Body of pancreas (tissue), 4 donors: ENCODE measurements at regions not wholly inside any gene's neighbourhood (a gene's known extent, or its start where the extent isn't known, plus 50 kb on each side); places are given as distances from the start of the nearest gene placed in this dataset.

Experiments used
- ATAC-seq: fragments of 150-250 bp; one replicate; pipeline ENCODE4 v1.9.1; 2016
- DNase-seq, 4 donors: peaks; one replicate each; pipeline ENCODE4 v3.0.0-alpha.2; 2019
- H3K27ac ChIP-seq, 4 donors: fragments of 200-600 bp; sonication (generic); 1 replicate in 3 of 4; 2 replicates in 1 of 4; pipeline versions ENCODE4 v1.5.1 to v1.6.1; 2016 to 2019; ENCODE audit warnings: mild to moderate bottlenecking in 1 of 4, mixed read lengths in 1 of 4, moderate library complexity in 1 of 4
- H3K27me3 ChIP-seq, 2 donors: fragments of 200-600 bp; sonication (generic); one replicate each; pipeline ENCODE4 v1.6.0; 2016; ENCODE audit warnings: mild to moderate bottlenecking in 1 of 2
- H3K36me3 ChIP-seq, 2 donors: fragments of 200-600 bp; sonication (generic); replicated peaks in 1 of 2; 2 replicates each; pipeline ENCODE4 v1.5.1; 2016; ENCODE audit warnings: low read depth in 2 of 2; ENCODE audit not compliant: insufficient read depth in 1 of 2
- H3K4me1 ChIP-seq: fragments of 200-600 bp; sonication (generic); one replicate; pipeline ENCODE4 v1.6.0; 2016
- H3K4me3 ChIP-seq, 2 donors: fragments of 200-600 bp; sonication (generic); 1 replicate in 1 of 2; 2 replicates in 1 of 2; pipeline ENCODE4 v1.5.1; 2016 to 2019
- H3K9me3 ChIP-seq, 3 donors: fragments of 200-600 bp; sonication (generic); 1 replicate in 2 of 3; 2 replicates in 1 of 3; pipeline ENCODE4 v1.5.1; 2016
- POLR2A ChIP-seq, 3 donors: fragments of 450-650 bp; IDR thresholded peaks; one replicate each; pipeline ENCODE4 v1.6.1; 2016; ENCODE audit warnings: antibody characterized with exemption in 3 of 3, mild to moderate bottlenecking in 2 of 3
- WGBS, 2 donors: methylation state at CpG; one replicate each; pipeline ENCODE4 v1.1.5; 2017; 5-methylcytosine and 5-hydroxymethylcytosine counted together
- intact Hi-C: fragments of 100-400 bp; cut with DNase I; formaldehyde crosslinking; loops from one replicate; pipeline ENCODE4 v1.15.1; 2023
- TF ChIP-seq, protein P1 (sequence below), 7 experiments: fragments of 450-650 bp in 4 of 7; fragments of 200-600 bp in 3 of 7; sonication (generic) in 3 of 7; IDR thresholded peaks; one replicate each; pipeline ENCODE4 v1.5.1; 2016 to 2019; ENCODE audit warnings: antibody characterized with exemption in 7 of 7

DNA sequence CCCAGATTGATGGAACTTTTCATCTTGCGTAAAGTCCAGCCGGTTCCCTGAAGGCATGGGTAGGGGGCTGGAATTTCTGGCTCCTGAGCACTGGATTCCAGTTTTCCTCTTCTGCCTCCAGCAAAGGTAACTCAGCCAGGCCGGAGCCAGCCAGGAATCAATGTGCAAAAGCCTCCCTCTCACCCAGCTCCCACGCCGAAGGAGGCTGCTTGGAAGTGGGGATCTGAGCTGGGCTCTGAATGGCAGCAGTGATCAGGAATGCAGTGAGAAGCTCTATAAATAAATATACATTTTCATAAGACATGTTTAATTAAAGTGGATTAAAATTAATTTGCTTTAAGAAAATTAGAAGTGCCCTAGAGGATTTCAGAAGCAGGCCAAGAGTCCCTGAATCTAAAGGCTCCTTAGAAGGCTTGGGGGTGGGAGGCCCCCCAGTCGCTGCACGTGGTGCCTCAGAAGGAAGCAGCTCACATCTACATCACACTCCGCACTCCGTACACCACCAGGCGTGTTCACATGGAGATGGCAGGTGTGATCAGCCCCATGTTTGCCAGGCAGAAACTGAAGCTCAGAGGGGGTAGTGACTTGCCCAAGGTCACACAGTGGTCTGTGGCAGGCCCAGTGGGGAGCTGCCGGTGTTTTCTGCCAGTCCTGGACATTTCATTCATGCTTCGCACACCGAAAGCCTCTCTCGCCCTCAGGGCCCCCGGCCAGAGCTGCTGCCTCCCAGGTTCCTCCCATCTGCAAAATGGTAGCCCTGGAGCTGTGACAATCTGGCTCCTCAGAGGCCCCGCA is 148.6 kb upstream of the LINGO1 start:
- intact Hi-C loops: no loop called here
- ATAC-seq: no peak
- DNase-seq: no peak
- Histone ChIP-seq H3K4me3 (no peak overlapping the region), H3K4me1 (no peaks in the 10 kb centered on the region), H3K27ac (no peak overlapping the region), H3K9me3 (no peaks in the 10 kb centered on the region), H3K36me3 (no peaks in the 10 kb centered on the region), H3K27me3 (no peaks in the 10 kb centered on the region)
- WGBS, 2 donors: 75 to 77% methylated on average over 13 to 16 of the region's 16 CpGs
- TF ChIP-seq, protein P1, sequence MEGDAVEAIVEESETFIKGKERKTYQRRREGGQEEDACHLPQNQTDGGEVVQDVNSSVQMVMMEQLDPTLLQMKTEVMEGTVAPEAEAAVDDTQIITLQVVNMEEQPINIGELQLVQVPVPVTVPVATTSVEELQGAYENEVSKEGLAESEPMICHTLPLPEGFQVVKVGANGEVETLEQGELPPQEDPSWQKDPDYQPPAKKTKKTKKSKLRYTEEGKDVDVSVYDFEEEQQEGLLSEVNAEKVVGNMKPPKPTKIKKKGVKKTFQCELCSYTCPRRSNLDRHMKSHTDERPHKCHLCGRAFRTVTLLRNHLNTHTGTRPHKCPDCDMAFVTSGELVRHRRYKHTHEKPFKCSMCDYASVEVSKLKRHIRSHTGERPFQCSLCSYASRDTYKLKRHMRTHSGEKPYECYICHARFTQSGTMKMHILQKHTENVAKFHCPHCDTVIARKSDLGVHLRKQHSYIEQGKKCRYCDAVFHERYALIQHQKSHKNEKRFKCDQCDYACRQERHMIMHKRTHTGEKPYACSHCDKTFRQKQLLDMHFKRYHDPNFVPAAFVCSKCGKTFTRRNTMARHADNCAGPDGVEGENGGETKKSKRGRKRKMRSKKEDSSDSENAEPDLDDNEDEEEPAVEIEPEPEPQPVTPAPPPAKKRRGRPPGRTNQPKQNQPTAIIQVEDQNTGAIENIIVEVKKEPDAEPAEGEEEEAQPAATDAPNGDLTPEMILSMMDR (IDR thresholded peaks at IDR 0.05): no peak
- TF ChIP-seq POLR2A (IDR thresholded peaks at IDR 0.05): no peak

DNA sequence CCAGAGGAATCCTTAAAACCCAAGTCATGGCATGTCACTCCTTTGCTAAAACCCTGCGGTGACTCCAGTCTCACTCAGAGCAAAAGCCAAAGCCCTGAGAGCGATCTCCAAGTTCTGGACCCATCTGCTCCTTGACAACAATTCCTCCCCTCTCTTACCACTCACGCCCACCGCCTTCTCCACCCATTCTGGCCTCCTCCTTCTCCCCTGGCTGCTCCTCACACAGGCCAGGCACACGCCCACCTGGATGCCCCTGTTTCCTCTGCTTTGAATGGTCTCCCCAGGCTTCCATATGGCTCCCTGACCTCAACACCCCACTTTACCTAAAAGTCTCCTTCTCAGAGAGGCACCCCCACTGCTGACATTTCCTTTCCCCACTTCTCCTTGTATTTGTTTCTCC is 146.1 kb upstream of the LINGO1 start:
- Histone ChIP-seq H3K27me3 (no peaks in the 10 kb centered on the region), H3K9me3 (no peaks in the 10 kb centered on the region), H3K27ac (no peak overlapping the region), H3K4me1 (no peaks in the 10 kb centered on the region), H3K4me3 (no peak overlapping the region), H3K36me3 (no peaks in the 10 kb centered on the region)
- no peak for ATAC-seq
- no peak for DNase-seq
- intact Hi-C loops: no loop called here
- WGBS, 2 donors: 85 to 86% methylated on average over 5 of the region's 5 CpGs
- TF ChIP-seq, protein P1 (IDR thresholded peaks at IDR 0.05): no peak
- TF ChIP-seq POLR2A (IDR thresholded peaks at IDR 0.05): no peak

DNA sequence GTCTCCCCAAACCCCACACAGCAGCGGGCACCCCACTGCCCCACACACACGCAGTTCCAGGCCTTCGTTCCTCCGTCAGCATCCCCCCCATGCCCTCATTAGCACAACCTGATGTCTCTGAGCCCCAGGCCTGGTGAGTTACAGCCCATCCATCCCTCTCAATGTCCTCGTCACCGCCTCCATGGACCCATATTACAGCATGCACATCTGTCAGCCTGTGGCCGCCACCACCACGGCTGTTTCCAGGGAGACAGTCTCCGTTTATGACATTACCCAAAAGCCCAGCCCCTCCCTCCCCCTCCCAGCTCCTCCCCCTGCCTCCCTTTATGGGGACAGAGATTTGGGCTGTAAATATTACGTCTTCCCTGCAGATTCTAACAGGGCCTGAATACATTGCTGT is 143.1 kb upstream of the LINGO1 start:
- Histone ChIP-seq H3K27me3 (no peaks in the 10 kb centered on the region), H3K4me1 (no peaks in the 10 kb centered on the region), H3K9me3 (no peaks in the 10 kb centered on the region), H3K4me3 (no peak overlapping the region), H3K27ac (no peak overlapping the region), H3K36me3 (no peaks in the 10 kb centered on the region)
- ATAC-seq: no peak
- 82 to 84% methylated on average over 10 of the region's 10 CpGs for WGBS, 2 donors
- DNase-seq: no peak
- TF ChIP-seq POLR2A (IDR thresholded peaks at IDR 0.05): no peak
- TF ChIP-seq, protein P1 (IDR thresholded peaks at IDR 0.05): no peak
- intact Hi-C loops: no loop called here

DNA sequence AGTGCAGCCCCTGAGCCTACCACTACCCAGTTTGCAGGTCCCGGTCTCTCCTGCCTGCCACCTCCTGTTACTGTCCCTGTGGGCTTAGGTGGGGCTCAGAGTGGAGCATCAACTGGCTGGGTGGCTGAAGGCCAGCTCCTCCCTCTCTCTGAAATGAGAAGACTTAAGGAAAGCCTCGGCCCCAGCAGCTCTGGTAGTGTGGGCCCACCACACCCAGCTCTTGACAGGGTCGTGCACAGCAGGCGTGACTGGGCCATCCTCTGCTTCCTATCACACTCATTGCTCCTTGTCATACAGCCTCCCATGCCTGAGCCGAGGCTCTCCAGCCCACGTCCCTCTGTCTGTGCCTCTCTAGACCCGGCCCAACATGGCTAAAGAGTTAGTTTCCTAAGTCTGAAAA is 142.7 kb upstream of the LINGO1 start:
- Histone ChIP-seq H3K27me3 (no peaks in the 10 kb centered on the region), H3K27ac (no peak overlapping the region), H3K4me1 (no peaks in the 10 kb centered on the region), H3K36me3 (no peaks in the 10 kb centered on the region), H3K4me3 (no peak overlapping the region), H3K9me3 (no peaks in the 10 kb centered on the region)
- intact Hi-C loops: no loop called here
- TF ChIP-seq POLR2A (IDR thresholded peaks at IDR 0.05): no peak
- TF ChIP-seq, protein P1 (IDR thresholded peaks at IDR 0.05): no peak
- ATAC-seq (no peak), DNase-seq (no peak)
- WGBS, 2 donors: 83% methylated on average over 2 to 7 of the region's 7 CpGs

DNA sequence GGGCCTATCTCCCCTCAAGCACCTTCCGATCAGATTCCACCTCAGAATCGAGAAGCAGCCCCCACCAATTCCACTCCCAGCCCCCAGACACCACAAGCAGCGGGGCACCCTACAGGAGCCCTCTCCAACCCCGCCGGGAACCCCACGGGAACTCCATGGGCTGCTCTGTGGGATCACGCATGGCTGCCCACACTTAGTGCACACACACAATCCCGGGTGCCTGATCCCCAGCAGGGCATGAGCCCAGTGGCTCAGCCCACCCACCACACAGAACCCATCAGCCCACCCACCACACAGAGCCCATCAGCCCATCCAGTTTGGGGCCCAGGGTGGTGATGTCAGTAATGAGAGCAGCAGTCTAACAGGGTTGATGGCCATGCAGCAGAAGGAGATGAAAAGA is 141.6 kb upstream of the LINGO1 start:
- no peak overlapping the region for H3K4me3 ChIP-seq
- ATAC-seq: no peak
- H3K4me1 ChIP-seq: no peaks in the 10 kb centered on the region
- H3K27ac ChIP-seq: no peak overlapping the region
- no peaks in the 10 kb centered on the region for H3K36me3 ChIP-seq
- intact Hi-C loops: no loop called here
- 68 to 74% methylated on average over 7 of the region's 8 CpGs for WGBS, 2 donors
- no peaks in the 10 kb centered on the region for H3K27me3 ChIP-seq
- DNase-seq: no peak
- H3K9me3 ChIP-seq: no peaks in the 10 kb centered on the region
- TF ChIP-seq, protein P1 (IDR thresholded peaks at IDR 0.05): no peak
- no peak for TF ChIP-seq POLR2A (IDR thresholded peaks at IDR 0.05)
